ENCODE measurements at regions not wholly inside any gene's neighbourhood (a gene's known extent, or its start where the extent isn't known, plus 50 kb on each side); places are given as distances from the start of the nearest gene placed in this dataset.
"Not testable (repeated sequence)": the region's sequence is repeated elsewhere in the genome, so short reads cannot be mapped to it uniquely, and the experiment has no call there.

DNA sequence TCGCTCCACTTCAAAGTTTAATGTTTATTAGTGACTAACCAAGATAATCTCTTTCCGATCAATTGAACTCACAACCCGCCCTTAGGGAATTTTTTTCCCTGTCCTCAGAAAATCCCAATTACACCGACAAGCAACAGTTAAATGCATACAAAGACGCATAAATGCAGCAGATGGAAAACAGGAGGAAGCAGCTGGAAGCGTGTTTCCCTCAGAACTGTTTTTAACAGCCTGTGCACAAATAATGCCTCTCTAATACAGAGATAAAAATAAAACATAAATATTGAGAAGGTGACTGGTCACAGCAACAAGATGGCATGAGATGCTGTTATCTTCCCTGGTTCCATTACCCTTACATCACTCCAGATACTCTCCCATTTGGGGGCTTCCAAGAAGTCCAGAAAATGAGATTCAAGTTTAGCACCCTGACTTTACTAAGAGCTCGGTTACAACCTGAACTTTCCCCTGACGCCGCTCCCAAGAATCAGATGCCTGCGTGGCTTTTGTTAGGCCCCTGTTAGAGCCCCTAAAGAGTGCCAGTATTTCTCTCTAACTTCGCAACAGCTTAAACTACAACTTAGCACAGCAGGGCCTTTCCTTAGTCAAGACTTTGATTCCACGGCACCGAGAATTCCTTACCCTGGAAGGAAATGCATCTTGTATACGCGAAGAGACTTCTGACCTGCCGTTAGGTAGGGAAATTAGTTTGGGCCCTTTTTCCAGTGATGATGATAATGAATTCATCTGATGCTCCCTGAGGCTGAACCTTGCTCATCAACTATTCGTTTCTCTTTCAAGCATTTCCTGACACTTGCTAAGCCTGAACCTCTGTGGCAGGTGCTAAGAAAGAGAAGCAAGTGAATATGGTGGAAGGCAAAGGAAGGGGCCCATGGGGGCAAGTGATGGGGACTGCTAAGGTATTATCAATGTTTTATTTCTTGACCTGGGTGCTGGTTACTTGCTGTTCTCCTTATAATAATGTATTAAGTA lies 137.7 kb upstream of the SMYD2 start:
- DNase-seq, result no peak

GRCh38 chr1:214144521-214144920 lies 136.4 kb upstream of the SMYD2 start:
- not testable (repeated sequence) for DNase-seq

DNA sequence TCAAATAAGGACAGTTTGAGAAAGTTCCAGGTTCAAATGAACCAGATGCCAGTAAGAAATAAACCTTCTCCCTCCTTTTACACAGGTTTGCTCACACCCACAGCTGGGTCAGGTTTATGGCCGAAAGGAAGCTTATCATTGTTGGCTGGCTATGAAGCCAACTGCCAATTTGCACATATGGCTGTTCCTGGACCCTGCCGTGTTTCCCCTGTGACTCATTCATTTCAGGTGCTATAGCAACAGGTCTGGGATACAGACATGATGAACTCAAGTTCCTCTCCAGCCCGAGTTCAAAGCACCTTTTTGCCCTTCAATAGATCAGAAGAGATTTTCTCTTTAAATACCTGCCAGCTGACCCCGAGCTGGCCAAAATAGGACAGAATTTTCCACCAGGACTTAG lies 134.4 kb upstream of the SMYD2 start:
- DNase-seq, result no peak

GRCh38 chr1:214154596-214155292 lies 126.2 kb upstream of the SMYD2 start:
- no peak for DNase-seq

DNA sequence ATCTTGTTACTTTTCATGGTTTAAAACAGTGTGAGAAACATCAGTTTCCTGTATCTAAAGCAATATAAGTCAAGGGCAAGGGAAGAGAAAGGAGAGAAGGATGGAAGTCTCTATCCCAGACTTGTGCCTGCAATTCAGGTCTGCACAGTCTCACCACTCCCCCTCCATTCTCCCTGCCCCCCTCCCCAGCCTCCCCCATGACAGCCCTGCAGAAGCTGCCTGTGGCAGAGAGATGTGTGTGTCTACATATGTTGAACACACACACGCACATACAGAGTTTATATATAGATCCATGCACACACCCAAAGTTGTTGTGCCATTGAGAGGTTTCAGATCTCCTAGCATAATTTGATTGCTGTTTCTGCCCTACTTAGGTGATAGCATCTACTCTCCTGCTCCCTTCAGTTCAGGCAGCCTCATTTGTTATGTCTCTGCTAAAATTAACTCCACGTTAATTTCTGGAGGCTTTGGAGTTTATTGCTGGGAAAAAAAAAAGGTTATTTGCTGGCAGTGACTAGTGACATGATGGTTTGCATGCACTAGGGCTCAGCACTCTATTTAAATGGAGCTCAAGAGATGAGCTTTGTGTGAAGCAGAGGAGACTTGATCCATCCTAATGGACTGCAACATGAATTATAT lies 124.9 kb upstream of the SMYD2 start:
- no peak for DNase-seq

DNA sequence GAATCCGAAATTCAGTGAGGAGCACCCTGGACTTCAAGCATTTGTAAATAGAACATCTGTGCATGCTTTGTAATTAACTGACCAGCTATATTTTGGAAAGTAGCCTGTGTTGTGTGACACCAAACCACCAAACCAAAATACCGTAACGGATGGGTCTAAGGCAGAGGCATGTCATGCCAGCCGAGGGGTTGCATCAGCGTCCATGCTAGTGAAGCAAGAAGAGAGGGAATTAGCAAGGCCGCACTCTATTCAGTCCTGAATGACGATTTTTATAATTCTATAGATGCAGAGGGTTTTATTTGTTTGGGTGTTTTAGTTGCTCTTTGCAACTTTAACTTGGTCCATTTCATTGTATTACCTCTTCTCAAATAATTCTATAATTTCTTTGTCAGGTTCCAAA lies 116.8 kb upstream of the SMYD2 start:
- DNase-seq, result no peak

GRCh38 chr1:214165850-214166374 lies 115.0 kb upstream of the SMYD2 start:
- DNase-seq, result no peak

DNA sequence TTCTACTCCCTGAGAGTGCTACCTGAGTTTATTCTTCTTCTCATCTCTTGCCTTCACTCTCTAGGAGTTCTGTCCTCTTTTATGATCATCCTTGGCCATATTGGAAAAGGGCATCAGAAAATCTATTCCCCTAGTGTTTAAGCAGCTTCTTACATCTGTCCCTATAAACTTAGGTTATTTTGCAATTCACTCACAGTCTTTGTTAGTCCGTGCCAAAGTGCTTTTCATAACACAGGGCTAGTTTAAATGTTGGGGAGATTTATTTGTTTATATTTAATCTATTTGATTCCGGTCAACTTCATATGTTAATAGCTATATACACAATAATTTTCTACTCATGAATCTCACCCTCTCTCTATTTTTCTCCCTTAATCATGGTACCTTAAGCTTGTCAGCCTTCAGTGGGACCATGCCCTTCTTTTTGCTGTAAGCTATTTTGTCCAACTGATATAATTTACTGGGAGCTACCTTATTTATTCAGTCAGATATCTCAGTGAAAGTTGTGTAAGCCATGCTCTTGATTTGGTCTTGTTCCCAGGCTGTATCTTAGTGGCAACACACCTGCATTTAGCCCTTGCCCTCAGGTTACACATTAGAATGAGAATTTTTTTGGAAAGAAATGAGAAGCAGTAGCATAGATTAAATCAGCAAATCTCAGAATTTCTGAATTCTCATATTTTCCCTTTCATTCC lies 106.3 kb upstream of the SMYD2 start:
- DNase-seq, result no peak

DNA sequence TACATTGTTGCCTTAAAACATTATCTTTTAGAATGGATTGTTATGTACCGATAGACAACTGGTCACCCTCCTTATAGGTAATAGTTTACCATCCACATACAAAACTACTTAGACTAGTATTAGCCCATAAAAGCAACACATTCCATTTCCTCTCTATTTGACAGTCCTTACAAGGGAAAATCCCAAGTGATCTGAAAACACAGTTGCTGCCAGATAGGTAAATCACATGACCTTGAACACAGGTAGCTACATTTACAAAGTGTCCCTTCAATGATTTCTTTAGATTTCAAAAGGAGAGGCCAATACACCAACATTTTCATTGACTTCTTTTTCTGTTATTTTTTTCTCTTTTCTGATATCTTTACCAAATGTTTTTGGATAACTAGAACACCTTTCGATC lies 102.9 kb upstream of the SMYD2 start:
- DNase-seq, result no peak

DNA sequence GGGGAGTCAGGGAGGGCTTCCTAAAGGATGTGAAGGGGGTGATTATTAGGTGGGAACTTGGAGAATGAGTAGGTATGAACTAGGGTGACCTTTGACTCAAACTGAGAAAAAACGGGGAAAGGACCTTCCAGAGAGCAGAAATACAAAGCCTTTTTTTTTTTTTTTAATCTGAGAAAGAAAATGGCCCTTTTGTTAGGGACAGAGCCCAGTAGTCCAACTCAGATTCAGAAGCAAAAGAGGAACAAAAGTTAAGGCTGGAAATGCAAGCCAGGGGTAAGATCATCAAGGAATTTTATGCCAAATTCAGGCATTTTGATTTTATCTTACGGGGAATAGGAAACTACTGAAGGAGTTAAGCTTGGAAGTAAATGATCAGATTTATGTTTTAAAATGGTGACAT lies 96.0 kb upstream of the SMYD2 start:
- DNase-seq, result no peak

DNA sequence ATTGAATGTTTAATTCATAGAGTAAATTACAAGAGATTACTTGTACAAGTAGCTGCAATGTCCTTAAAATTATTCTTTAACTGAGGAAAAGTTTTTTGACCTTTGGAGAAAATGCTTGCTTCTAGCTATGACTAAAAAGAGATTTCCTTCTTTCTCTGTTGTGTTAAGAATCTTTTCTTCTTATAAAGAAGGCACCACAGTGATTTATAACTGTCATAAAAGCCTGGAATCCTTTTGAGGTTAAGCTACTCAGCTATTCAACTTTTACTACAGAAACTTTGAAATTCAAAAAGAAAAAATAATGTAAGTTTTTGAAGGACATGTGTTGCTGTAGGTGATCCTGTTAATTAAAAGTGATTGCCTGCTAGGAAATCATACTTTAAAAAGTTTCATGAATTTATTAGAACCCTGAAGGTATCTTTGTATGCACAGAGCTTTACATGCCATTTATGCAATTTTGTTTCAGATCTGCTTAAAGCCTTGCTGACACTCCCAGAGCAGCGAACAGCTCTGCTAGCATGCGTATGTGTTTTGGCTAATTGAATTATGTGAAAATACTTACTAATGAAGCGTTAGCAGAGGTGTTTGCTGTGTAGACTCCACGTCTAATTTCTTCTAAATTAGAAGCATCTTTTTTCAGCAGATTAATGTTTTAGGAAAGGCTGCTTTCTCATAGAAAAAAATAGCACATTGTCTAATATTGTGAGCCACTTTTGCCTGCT lies 94.7 kb upstream of the SMYD2 start:
- DNase-seq, result no peak

- DNase-seq, result no peak
Observed at GRCh38 chr1:214187121-214187900, 93.6 kb upstream of the SMYD2 start.

DNA sequence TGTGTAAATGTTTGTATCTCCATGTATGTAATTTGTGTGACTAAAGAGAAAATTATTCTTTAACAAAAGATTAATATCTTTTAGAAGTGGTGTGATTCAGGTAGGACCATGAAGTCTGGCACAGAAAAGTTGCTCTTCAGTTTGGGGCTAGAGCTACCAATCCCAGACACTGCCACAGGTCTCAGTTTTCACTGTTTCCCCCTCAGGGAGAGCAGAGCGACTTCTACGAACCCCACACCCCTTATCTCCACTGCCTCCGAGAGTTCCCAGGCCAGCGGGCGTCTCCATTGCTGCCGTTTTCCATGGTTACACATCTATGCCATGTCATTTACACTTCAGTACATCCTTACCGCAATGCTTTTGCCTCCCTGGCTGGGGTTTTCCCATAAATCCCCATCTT lies 93.0 kb upstream of the SMYD2 start:
- DNase-seq, result no peak

DNA sequence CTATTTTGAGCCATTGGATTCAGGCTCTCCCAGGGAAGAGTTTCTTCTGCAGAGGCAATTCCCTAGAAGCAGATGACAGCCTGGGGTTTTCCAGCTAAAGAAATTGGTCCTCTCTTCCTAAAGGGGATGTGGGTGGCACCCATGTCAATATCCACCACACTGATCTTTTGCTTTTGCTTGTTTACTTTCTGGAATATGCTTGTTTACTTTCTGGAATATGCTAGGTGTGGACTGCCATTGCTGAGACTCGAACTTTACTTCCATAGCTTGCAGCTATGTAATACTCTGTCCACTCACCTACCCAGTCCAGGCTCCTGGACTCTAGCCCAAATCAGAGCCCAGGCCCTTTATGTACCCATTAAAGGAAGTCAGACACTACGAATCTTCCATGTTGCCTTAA lies 92.1 kb upstream of the SMYD2 start:
- DNase-seq, result no peak

- DNase-seq, result peak; percentile 7
Observed at GRCh38 chr1:214192825-214193643, 87.9 kb upstream of the SMYD2 start.

GRCh38 chr1:214193691-214194090 lies 87.3 kb upstream of the SMYD2 start:
- DNase-seq, result no peak

- no peak for DNase-seq
Observed at GRCh38 chr1:214198571-214198970, 82.4 kb upstream of the SMYD2 start.

GRCh38 chr1:214199585-214199984 lies 81.4 kb upstream of the SMYD2 start:
- no peak for DNase-seq

- DNase-seq, result no peak
Observed at GRCh38 chr1:214202992-214203391, 78.0 kb upstream of the SMYD2 start.

DNA sequence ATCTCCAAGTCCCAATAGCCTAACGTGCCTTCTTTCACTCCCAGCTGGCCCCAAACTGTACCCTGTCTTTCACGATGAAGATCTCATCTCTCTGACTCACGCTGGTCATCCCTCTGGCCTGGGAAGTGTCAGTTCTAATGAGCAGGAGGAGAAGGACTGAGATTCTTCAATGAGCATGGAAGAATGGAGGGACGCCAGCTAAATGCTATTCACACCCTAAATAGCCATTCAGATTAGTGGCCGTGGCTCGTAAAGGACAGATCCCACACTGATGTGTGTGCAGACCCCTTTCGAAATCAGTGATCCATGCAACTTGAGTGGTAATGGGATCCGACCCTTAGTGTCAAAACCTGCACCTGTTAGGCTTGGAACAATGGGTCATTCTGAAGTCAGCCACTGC lies 75.9 kb upstream of the SMYD2 start:
- no peak for DNase-seq

Measured in NCI-H524 treated with DMSO at 0.1 percent for 48 hours (cell line).